ENCODE measurements at regions not wholly inside any gene's neighbourhood (a gene's known extent, or its start where the extent isn't known, plus 50 kb on each side); places are given as distances from the start of the nearest gene placed in this dataset.
"Not testable (repeated sequence)": the region's sequence is repeated elsewhere in the genome, so short reads cannot be mapped to it uniquely, and the experiment has no call there.

GRCh38 chr6:60403268-60403667 lies 1882.8 kb downstream of the KHDRBS2 start:
- TF ChIP-seq POLR2A (IDR thresholded peaks at IDR 0.05) = not testable (repeated sequence)
- TF ChIP-seq, protein P1, sequence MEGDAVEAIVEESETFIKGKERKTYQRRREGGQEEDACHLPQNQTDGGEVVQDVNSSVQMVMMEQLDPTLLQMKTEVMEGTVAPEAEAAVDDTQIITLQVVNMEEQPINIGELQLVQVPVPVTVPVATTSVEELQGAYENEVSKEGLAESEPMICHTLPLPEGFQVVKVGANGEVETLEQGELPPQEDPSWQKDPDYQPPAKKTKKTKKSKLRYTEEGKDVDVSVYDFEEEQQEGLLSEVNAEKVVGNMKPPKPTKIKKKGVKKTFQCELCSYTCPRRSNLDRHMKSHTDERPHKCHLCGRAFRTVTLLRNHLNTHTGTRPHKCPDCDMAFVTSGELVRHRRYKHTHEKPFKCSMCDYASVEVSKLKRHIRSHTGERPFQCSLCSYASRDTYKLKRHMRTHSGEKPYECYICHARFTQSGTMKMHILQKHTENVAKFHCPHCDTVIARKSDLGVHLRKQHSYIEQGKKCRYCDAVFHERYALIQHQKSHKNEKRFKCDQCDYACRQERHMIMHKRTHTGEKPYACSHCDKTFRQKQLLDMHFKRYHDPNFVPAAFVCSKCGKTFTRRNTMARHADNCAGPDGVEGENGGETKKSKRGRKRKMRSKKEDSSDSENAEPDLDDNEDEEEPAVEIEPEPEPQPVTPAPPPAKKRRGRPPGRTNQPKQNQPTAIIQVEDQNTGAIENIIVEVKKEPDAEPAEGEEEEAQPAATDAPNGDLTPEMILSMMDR (IDR thresholded peaks at IDR 0.05) = not testable (repeated sequence)
